HG03066 (cell line): ENCODE measurements at regions not wholly inside any gene's neighbourhood (a gene's known extent, or its start where the extent isn't known, plus 50 kb on each side); places are given as distances from the start of the nearest gene placed in this dataset.
"Not testable (repeated sequence)": the region's sequence is repeated elsewhere in the genome, so short reads cannot be mapped to it uniquely, and the experiment has no call there.

Experiments
- ATAC-seq: cut with Tn5 transposase; IDR thresholded peaks from one replicate; pipeline ENCODE4 v1.9.1; 2021; ENCODE audit warnings: low read depth; ENCODE audit not compliant: unreplicated experiment

GRCh38 chr9:104980039-104980654 is 52.2 kb upstream of the ABCA1 start:
- ATAC-seq = no peak

- no peak for ATAC-seq
These were observed 53.7 kb upstream of the ABCA1 start for GRCh38 chr9:104981543-104982129.

- ATAC-seq = no peak
These were observed 54.6 kb upstream of the ABCA1 start for GRCh38 chr9:104982543-104982942.

GRCh38 chr9:104983491-104983890 is 55.5 kb upstream of the ABCA1 start:
- no peak for ATAC-seq

- ATAC-seq = no peak
These were observed 56.2 kb upstream of the ABCA1 start for GRCh38 chr9:104984121-104984520.

- ATAC-seq = no peak
These were observed 56.6 kb upstream of the ABCA1 start for GRCh38 chr9:104984542-104984941.

GRCh38 chr9:104984948-104985347 is 57.0 kb upstream of the ABCA1 start:
- ATAC-seq = no peak

GRCh38 chr9:104986096-104986495 is 58.1 kb upstream of the ABCA1 start:
- ATAC-seq = no peak

- no peak for ATAC-seq
These were observed 59.8 kb upstream of the ABCA1 start for GRCh38 chr9:104987743-104988142.

GRCh38 chr9:104988539-104988938 is 60.6 kb upstream of the ABCA1 start:
- ATAC-seq = no peak

GRCh38 chr9:104991144-104991953 is 63.4 kb upstream of the ABCA1 start:
- ATAC-seq = peak; percentile 78

- no peak for ATAC-seq
These were observed 64.7 kb upstream of the ABCA1 start for GRCh38 chr9:104992659-104993058.

GRCh38 chr9:104993291-104993963 is 65.5 kb upstream of the ABCA1 start:
- no peak for ATAC-seq

GRCh38 chr9:104997536-104997935 is 69.6 kb upstream of the ABCA1 start:
- no peak for ATAC-seq

GRCh38 chr9:104999136-104999535 is 71.2 kb upstream of the ABCA1 start:
- ATAC-seq = no peak

GRCh38 chr9:105000529-105000928 is 72.6 kb upstream of the ABCA1 start:
- not testable (repeated sequence) for ATAC-seq

GRCh38 chr9:105004466-105005090 is 76.6 kb upstream of the ABCA1 start:
- ATAC-seq = no peak

- ATAC-seq = no peak
These were observed 77.2 kb upstream of the ABCA1 start for GRCh38 chr9:105005186-105005585.

- no peak for ATAC-seq
These were observed 78.6 kb upstream of the ABCA1 start for GRCh38 chr9:105006514-105006913.

- no peak for ATAC-seq
These were observed 79.2 kb upstream of the ABCA1 start for GRCh38 chr9:105007143-105007542.

GRCh38 chr9:105010089-105010488 is 82.1 kb upstream of the ABCA1 start:
- ATAC-seq = not testable (repeated sequence)
